ENCODE measurements at regions not wholly inside any gene's neighbourhood (a gene's known extent, or its start where the extent isn't known, plus 50 kb on each side); places are given as distances from the start of the nearest gene placed in this dataset.
A peak's percentile ranks its signal among the peaks of the same experiment; 100 is the strongest.

DNA sequence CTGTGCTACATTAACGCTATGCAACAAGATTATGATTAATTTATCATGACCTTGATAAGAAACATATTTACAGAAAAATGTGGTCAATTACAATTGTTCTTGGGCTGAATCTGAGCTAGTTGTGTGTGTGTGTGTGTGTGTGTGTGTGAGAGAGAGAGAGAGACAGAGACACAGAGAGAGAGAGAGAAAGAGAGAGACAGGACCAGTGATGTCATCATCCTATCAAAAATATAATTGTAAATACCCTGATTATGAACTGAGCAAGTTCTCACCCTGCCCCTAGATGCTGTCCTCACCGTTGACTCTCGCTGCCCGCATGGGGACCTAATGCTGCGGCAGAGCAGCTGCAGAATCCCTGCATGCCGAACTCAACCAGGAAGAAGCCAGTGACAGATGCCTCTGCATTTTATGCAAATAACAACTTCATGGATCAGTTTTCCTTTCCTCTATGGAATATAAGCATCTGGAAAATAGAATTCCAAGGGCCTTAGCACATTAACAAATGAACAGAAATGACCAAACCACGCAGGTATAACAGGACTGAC is 512.5 kb downstream of the PLCL1 start:
- Histone ChIP-seq H3K4me3 (ENCODE audit: low read depth, low read length) (no peak overlapping the region), H3K27me3 (ENCODE audit: control insufficient read depth, insufficient read depth, low read length) (no peaks in the 10 kb centered on the region), H3K27ac (ENCODE audit: low read depth, low read length) (no peak overlapping the region), H3K9me3 (ENCODE audit: control insufficient read depth, insufficient read depth, low read length) (no peaks in the 10 kb centered on the region)
- DNase-seq (ENCODE audit: low read depth, low spot score): no peak
- CTCF ChIA-PET: interaction anchor here (0.5 to 1.8 kb wide), 6 partner anchors 7 to 1172 kb away, joined by 3 to 13 read pairs (median 4); no protein-coding TSS in a partner anchor
- POLR2A ChIA-PET: no interaction called here
- TF ChIP-seq, protein P1, sequence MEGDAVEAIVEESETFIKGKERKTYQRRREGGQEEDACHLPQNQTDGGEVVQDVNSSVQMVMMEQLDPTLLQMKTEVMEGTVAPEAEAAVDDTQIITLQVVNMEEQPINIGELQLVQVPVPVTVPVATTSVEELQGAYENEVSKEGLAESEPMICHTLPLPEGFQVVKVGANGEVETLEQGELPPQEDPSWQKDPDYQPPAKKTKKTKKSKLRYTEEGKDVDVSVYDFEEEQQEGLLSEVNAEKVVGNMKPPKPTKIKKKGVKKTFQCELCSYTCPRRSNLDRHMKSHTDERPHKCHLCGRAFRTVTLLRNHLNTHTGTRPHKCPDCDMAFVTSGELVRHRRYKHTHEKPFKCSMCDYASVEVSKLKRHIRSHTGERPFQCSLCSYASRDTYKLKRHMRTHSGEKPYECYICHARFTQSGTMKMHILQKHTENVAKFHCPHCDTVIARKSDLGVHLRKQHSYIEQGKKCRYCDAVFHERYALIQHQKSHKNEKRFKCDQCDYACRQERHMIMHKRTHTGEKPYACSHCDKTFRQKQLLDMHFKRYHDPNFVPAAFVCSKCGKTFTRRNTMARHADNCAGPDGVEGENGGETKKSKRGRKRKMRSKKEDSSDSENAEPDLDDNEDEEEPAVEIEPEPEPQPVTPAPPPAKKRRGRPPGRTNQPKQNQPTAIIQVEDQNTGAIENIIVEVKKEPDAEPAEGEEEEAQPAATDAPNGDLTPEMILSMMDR (IDR thresholded peaks at IDR 0.05; ENCODE audit: low read depth, low read length): no peak

DNA sequence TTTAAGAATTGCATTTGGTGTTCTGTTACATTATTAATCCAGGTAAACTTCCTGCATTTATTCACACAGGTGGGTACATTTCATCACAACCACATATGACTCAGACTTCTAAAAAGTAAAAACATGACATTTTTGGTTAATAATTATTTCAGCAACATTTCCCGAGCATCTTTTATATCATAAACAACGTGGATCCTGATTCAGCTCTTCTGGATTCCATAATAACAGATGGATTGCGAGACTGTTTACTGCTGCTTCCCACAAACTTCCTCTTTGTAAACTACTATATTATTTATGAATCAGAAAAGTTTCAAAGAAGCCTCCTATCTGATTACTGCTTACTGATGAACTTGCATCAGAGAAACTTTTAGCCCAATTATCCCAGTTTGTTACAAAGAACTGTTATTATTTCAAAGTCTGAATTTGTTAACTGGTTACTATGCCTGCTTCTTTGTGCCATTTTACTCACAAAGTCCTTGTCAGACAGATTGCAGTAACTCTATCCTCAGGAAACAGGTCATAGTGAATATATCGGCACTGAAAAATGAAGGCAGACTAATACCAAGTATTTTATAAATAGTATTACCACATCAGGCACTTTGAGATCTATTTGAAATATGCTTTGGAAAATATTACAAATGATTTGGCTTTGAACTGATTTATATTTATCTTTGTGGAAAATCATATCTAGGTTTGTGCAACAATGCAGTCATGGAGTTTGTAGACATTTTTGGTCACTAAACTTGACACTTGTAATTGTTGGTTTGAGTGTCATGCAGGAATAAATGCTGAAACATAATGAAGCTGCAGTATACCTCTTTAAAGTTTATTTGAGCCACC is 511.6 kb downstream of the PLCL1 start:
- no peak for DNase-seq (ENCODE audit: low read depth, low spot score)
- Histone ChIP-seq H3K27ac (ENCODE audit: low read depth, low read length) (no peak overlapping the region), H3K9me3 (ENCODE audit: control insufficient read depth, insufficient read depth, low read length) (no peaks in the 10 kb centered on the region), H3K4me3 (ENCODE audit: low read depth, low read length) (no peak overlapping the region), H3K27me3 (ENCODE audit: control insufficient read depth, insufficient read depth, low read length) (no peaks in the 10 kb centered on the region)
- ChIA-PET POLR2A (no interaction called here), CTCF (interaction anchor here (2.4 to 5.5 kb wide), 4 partner anchors 14 to 1171 kb away, joined by 5 to 143 read pairs (median 40); no protein-coding TSS in a partner anchor)
- TF ChIP-seq, protein P1 (IDR thresholded peaks at IDR 0.05; ENCODE audit: low read depth, low read length): no peak

DNA sequence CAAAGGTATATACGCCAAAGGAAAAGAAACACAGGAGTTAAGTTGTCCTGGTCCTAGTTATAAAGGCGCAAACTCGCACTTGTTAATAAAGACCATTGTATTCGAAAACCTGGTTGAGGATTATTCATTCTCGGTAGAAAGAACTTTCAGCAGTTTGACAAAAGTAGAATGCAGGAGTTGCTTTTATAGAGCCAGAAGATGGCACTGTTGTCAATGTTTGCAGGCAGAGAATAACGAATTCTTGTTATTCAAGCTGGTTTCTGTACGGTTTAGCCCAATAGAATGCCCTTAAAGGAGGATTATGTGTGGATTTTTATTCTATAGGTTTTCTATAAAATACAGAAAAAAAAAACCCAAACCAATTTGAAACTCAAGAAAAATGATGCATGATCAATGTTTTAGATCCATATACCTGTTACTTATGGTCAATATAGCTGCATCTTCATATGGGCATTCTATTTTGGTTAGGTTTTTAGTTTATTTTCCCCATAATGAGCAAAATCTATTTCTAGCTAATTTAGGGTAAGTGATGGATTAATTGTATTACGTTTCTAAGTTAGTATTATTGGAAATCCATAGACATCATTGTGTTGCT is 510.3 kb downstream of the PLCL1 start:
- Histone ChIP-seq H3K27ac (ENCODE audit: low read depth, low read length) (no peak overlapping the region), H3K4me3 (ENCODE audit: low read depth, low read length) (no peak overlapping the region), H3K9me3 (ENCODE audit: control insufficient read depth, insufficient read depth, low read length) (no peaks in the 10 kb centered on the region), H3K27me3 (ENCODE audit: control insufficient read depth, insufficient read depth, low read length) (no peaks in the 10 kb centered on the region)
- ChIA-PET CTCF (interaction anchor here (0.6 to 5.5 kb wide), 30 partner anchors 7 to 1551 kb away, joined by 3 to 143 read pairs (median 4); no protein-coding TSS in a partner anchor), POLR2A (no interaction called here)
- TF ChIP-seq, protein P1 (IDR thresholded peaks at IDR 0.05; ENCODE audit: low read depth, low read length): peak; percentile 77
- DNase-seq (ENCODE audit: low read depth, low spot score): peak; percentile 18

DNA sequence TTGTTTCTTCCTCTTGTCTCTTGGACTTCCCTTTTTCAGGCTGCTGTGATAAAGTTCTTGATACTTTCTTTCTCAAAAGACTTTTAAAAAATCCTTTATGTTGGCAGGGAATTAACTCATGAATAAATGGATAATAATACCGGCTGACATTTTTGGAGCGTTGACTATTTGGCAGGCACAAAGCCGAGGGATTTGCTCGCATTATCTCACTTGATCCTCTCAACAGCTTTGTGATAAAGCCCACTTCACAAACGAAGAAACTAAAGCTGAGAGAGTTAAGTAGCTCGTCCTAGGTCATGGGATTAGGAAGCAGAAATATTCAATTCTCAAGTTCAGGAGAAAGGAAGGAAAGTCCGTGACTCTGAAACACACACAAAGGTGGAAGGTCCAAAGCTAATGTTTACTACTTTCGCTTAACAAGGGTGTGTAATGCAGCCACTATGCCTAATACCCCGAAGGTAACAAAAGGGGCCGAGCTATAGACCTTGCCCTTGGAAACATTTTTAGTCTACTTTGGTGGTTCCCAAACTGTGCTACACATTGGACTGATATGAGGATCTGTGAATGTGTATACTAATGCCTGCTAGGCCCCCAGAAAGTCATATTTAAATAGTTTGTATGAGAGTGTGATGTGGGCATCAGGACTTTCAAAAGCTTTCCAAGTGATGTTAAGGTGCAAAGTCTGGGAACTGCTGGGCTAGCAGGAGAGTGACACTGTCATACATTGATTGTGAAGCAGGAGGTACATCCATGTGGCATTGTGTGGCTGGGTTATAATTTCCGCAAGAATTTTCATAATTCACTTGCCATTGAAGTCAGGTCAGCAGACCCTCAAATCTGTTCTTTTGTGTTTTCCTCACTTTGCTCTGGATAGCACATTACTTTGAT is 508.4 kb downstream of the PLCL1 start:
- ChIA-PET POLR2A (no interaction called here), CTCF (interaction anchor here (1.2 to 5.5 kb wide), 11 partner anchors 9 to 1430 kb away, joined by 3 to 143 read pairs (median 8); no protein-coding TSS in a partner anchor)
- Histone ChIP-seq H3K9me3 (ENCODE audit: control insufficient read depth, insufficient read depth, low read length) (no peaks in the 10 kb centered on the region), H3K27me3 (ENCODE audit: control insufficient read depth, insufficient read depth, low read length) (no peaks in the 10 kb centered on the region), H3K4me3 (ENCODE audit: low read depth, low read length) (no peak overlapping the region), H3K27ac (ENCODE audit: low read depth, low read length) (no peak overlapping the region)
- no peak for DNase-seq (ENCODE audit: low read depth, low spot score)
- TF ChIP-seq, protein P1 (IDR thresholded peaks at IDR 0.05; ENCODE audit: low read depth, low read length): no peak

Data from AG04450 (cell line).